ENCODE measurements at regions not wholly inside any gene's neighbourhood (a gene's known extent, or its start where the extent isn't known, plus 50 kb on each side); places are given as distances from the start of the nearest gene placed in this dataset.

- ChIA-PET POLR2A (no interaction called here), CTCF (no interaction called here)
- H3K9me3 ChIP-seq (ENCODE audit: control insufficient read depth, insufficient read depth, low read length), result no peaks in the 10 kb centered on the region
- no peak for DNase-seq (ENCODE audit: low read depth, low spot score)
- H3K27ac ChIP-seq (ENCODE audit: low read depth, low read length), result no peak overlapping the region
- no peak overlapping the region for H3K4me3 ChIP-seq (ENCODE audit: low read depth, low read length)
- no peak for TF ChIP-seq CTCF (IDR thresholded peaks at IDR 0.05; ENCODE audit: low read depth, low read length)
- no peaks in the 10 kb centered on the region for H3K27me3 ChIP-seq (ENCODE audit: control insufficient read depth, insufficient read depth, low read length)
These were observed 288.1 kb upstream of the PCDH10 start for GRCh38 chr4:132860976-132861375.

- Histone ChIP-seq H3K27me3 (ENCODE audit: control insufficient read depth, insufficient read depth, low read length) (no peaks in the 10 kb centered on the region), H3K4me3 (ENCODE audit: low read depth, low read length) (no peak overlapping the region), H3K9me3 (ENCODE audit: control insufficient read depth, insufficient read depth, low read length) (peaks cover 13% of the 10 kb centered on the region; the same call in 1 of the 2 replicates), H3K27ac (ENCODE audit: low read depth, low read length) (no peak overlapping the region)
- ChIA-PET POLR2A (no interaction called here), CTCF (no interaction called here)
- no peak for TF ChIP-seq CTCF (IDR thresholded peaks at IDR 0.05; ENCODE audit: low read depth, low read length)
- DNase-seq (ENCODE audit: low read depth, low spot score), result no peak
These were observed 285.5 kb upstream of the PCDH10 start for GRCh38 chr4:132863619-132864018.

- TF ChIP-seq CTCF (IDR thresholded peaks at IDR 0.05; ENCODE audit: low read depth, low read length), result no peak
- ChIA-PET CTCF (no interaction called here), POLR2A (no interaction called here)
- Histone ChIP-seq H3K9me3 (ENCODE audit: control insufficient read depth, insufficient read depth, low read length) (peaks cover 13% of the 10 kb centered on the region; the same call in 1 of the 2 replicates), H3K27ac (ENCODE audit: low read depth, low read length) (no peak overlapping the region), H3K27me3 (ENCODE audit: control insufficient read depth, insufficient read depth, low read length) (no peaks in the 10 kb centered on the region), H3K4me3 (ENCODE audit: low read depth, low read length) (no peak overlapping the region)
- no peak for DNase-seq (ENCODE audit: low read depth, low spot score)
These were observed 283.6 kb upstream of the PCDH10 start for GRCh38 chr4:132865458-132865857.

GRCh38 chr4:132865922-132866321, 283.2 kb upstream of the PCDH10 start:
- ChIA-PET POLR2A (no interaction called here), CTCF (no interaction called here)
- no peaks in the 10 kb centered on the region for H3K27me3 ChIP-seq (ENCODE audit: control insufficient read depth, insufficient read depth, low read length)
- no peak for TF ChIP-seq CTCF (IDR thresholded peaks at IDR 0.05; ENCODE audit: low read depth, low read length)
- no peak for DNase-seq (ENCODE audit: low read depth, low spot score)
- H3K27ac ChIP-seq (ENCODE audit: low read depth, low read length), result no peak overlapping the region
- H3K9me3 ChIP-seq (ENCODE audit: control insufficient read depth, insufficient read depth, low read length), result peaks cover 17% of the 10 kb centered on the region; the same call in 1 of the 2 replicates
- no peak overlapping the region for H3K4me3 ChIP-seq (ENCODE audit: low read depth, low read length)

- Histone ChIP-seq H3K4me3 (ENCODE audit: low read depth, low read length) (no peak overlapping the region), H3K27ac (ENCODE audit: low read depth, low read length) (no peak overlapping the region), H3K9me3 (ENCODE audit: control insufficient read depth, insufficient read depth, low read length) (peaks cover 24% of the 10 kb centered on the region; the same call in 1 of the 2 replicates), H3K27me3 (ENCODE audit: control insufficient read depth, insufficient read depth, low read length) (no peaks in the 10 kb centered on the region)
- POLR2A ChIA-PET, result no interaction called here
- CTCF ChIA-PET, result no interaction called here
- DNase-seq (ENCODE audit: low read depth, low spot score), result no peak
- no peak for TF ChIP-seq CTCF (IDR thresholded peaks at IDR 0.05; ENCODE audit: low read depth, low read length)
These were observed 282.5 kb upstream of the PCDH10 start for GRCh38 chr4:132866616-132867015.

Data from AG04450 (cell line).